SK-MEL-5 (cell line): ENCODE measurements at regions not wholly inside any gene's neighbourhood (a gene's known extent, or its start where the extent isn't known, plus 50 kb on each side); places are given as distances from the start of the nearest gene placed in this dataset.

Source experiments
- DNase-seq: peaks from one replicate; pipeline ENCODE4 v3.0.0-alpha.2; 2016; ENCODE audit warnings: low read depth, low spot score
- in situ Hi-C: cut with HindIII; loops from 2 replicates; pipeline ENCODE4 v1.10.0; 2016; ENCODE audit warnings: low sequenced_read_pairs, high pct_unique_total_duplicates, low pct_unique_long_range_greater_than_20kb

- in situ Hi-C loops = no loop called here
- no peak for DNase-seq
These were observed 133.1 kb downstream of the ASB9 start for GRCh38 chrX:15136795-15137194.

GRCh38 chrX:15129412-15129811 lies 140.5 kb downstream of the ASB9 start:
- in situ Hi-C loops = no loop called here

GRCh38 chrX:15128861-15129260 lies 141.0 kb downstream of the ASB9 start:
- no peak for DNase-seq
- in situ Hi-C loops = no loop called here

More at GRCh38 chrX:15129412-15129811, 140.5 kb downstream of the ASB9 start:
- DNase-seq = no peak

GRCh38 chrX:15127010-15127409 lies 142.9 kb downstream of the ASB9 start:
- peak; percentile 41 for DNase-seq
- in situ Hi-C loops = no loop called here

GRCh38 chrX:15116900-15117299 lies 153.0 kb downstream of the ASB9 start:
- in situ Hi-C loops = no loop called here
- DNase-seq = no peak

GRCh38 chrX:15114743-15115566 lies 154.9 kb downstream of the ASB9 start:
- DNase-seq = no peak
- in situ Hi-C loops = no loop called here

- DNase-seq = peak; percentile 44
- in situ Hi-C loops = no loop called here
These were observed 162.4 kb downstream of the ASB9 start for GRCh38 chrX:15107367-15107988.

- DNase-seq = no peak
- in situ Hi-C loops = no loop called here
These were observed 171.4 kb downstream of the ASB9 start for GRCh38 chrX:15098505-15098904.

- no peak for DNase-seq
- in situ Hi-C loops = no loop called here
These were observed 182.1 kb downstream of the ASB9 start for GRCh38 chrX:15087747-15088146.

GRCh38 chrX:15073313-15073712 lies 196.6 kb downstream of the ASB9 start:
- in situ Hi-C loops = no loop called here
- no peak for DNase-seq

- no peak for DNase-seq
- in situ Hi-C loops = no loop called here
These were observed 197.0 kb downstream of the ASB9 start for GRCh38 chrX:15072880-15073279.

GRCh38 chrX:15072259-15072658 lies 197.6 kb downstream of the ASB9 start:
- no peak for DNase-seq
- in situ Hi-C loops = no loop called here

- DNase-seq = peak; percentile 41
- in situ Hi-C loops = no loop called here
These were observed 186.3 kb downstream of the MOSPD2 start for GRCh38 chrX:15059474-15059873.

- in situ Hi-C loops = no loop called here
- no peak for DNase-seq
These were observed 182.8 kb downstream of the MOSPD2 start for GRCh38 chrX:15056044-15056443.

- DNase-seq = no peak
- in situ Hi-C loops = no loop called here
These were observed 182.1 kb downstream of the MOSPD2 start for GRCh38 chrX:15055146-15055930.

- in situ Hi-C loops = no loop called here
- peak; percentile 24 for DNase-seq
These were observed 177.2 kb downstream of the MOSPD2 start for GRCh38 chrX:15050395-15050794.

- DNase-seq = no peak
These were observed 170.3 kb downstream of the MOSPD2 start for GRCh38 chrX:15043538-15043937.

GRCh38 chrX:15033917-15034316 lies 160.7 kb downstream of the MOSPD2 start:
- DNase-seq = no peak
- in situ Hi-C loops = no loop called here

More at GRCh38 chrX:15043538-15043937, 170.3 kb downstream of the MOSPD2 start:
- in situ Hi-C loops = no loop called here
